Caco-2 (cell line): ENCODE measurements at regions not wholly inside any gene's neighbourhood (a gene's known extent, or its start where the extent isn't known, plus 50 kb on each side); places are given as distances from the start of the nearest gene placed in this dataset.

Experiments used
- BruUV-seq: library from RNA; stranded (reverse); fragments of 400-500 nt; replicated peaks from 2 replicates; lab custom pipeline; 2021; lab: Mats Ljungman, UMichigan
- CTCF ChIA-PET: fragments of 300-600 bp; sonication (Branson Sonifier 250); formaldehyde crosslinking; loops from one replicate; lab custom pipeline; 2022; ENCODE audit warnings: antibody characterized with exemption; lab: Charles Lee
- POLR2A ChIA-PET: fragments of 300-600 bp; sonication (Branson Sonifier 250); formaldehyde crosslinking; loops from one replicate; lab custom pipeline; 2022; ENCODE audit warnings: antibody characterized with exemption; lab: Charles Lee
- DNase-seq, 2 experiments: peaks; one replicate each; pipeline versions ENCODE4 v3.0.0 to v3.0.0-alpha.2; 2020 to 2022
- H3K27me3 ChIP-seq: replicated peaks from 2 replicates; pipeline ENCODE4 v1.6.0; 2011; ENCODE audit warnings: low read length; ENCODE audit not compliant: control insufficient read depth, insufficient read depth
- H3K36me3 ChIP-seq: 2 replicates; pipeline ENCODE4 v1.5.1; 2011; ENCODE audit warnings: low read length; ENCODE audit not compliant: control insufficient read depth, insufficient read depth
- H3K4me1 ChIP-seq: fragments of 250-450 bp; sonication (Bioruptor Pico); 2 replicates; pipeline ENCODE4 v1.5.1; 2020; ENCODE audit warnings: mild to moderate bottlenecking
- H3K4me3 ChIP-seq: 2 replicates; pipeline ENCODE4 v1.5.1; 2011; ENCODE audit warnings: low read depth, mild to moderate bottlenecking, control low read depth, low read length
- H3K9me3 ChIP-seq: fragments of 250-450 bp; sonication (Bioruptor Pico); 2 replicates; pipeline ENCODE4 v1.5.1; 2020; ENCODE audit warnings: mild to moderate bottlenecking, moderate library complexity
- H3K27ac Mint-ChIP-seq: one replicate; pipeline ENCODE4 v1.8.0; 2022; ENCODE audit warnings: mixed read lengths; ENCODE audit not compliant: unreplicated experiment
- H3K27me3 Mint-ChIP-seq: one replicate; pipeline ENCODE4 v1.8.0; 2022; ENCODE audit warnings: mixed read lengths; ENCODE audit not compliant: insufficient read depth, unreplicated experiment
- H3K36me3 Mint-ChIP-seq: one replicate; pipeline ENCODE4 v1.8.0; 2022; ENCODE audit warnings: mild to moderate bottlenecking, mixed read lengths; ENCODE audit not compliant: insufficient read depth, unreplicated experiment
- H3K4me1 Mint-ChIP-seq: one replicate; pipeline ENCODE4 v1.8.0; 2022; ENCODE audit warnings: low read depth, mixed read lengths; ENCODE audit not compliant: unreplicated experiment
- H3K4me3 Mint-ChIP-seq: one replicate; pipeline ENCODE4 v1.8.0; 2022; ENCODE audit warnings: mild to moderate bottlenecking, moderate library complexity, mixed read lengths; ENCODE audit not compliant: unreplicated experiment
- H3K9me3 Mint-ChIP-seq: one replicate; pipeline ENCODE4 v1.8.0; 2022; ENCODE audit warnings: mixed read lengths; ENCODE audit not compliant: unreplicated experiment
- intact Hi-C: fragments of 100-400 bp; cut with micrococcal nuclease; formaldehyde crosslinking; loops from one replicate; pipeline ENCODE4 v1.10.0; 2022; ENCODE audit not compliant: unreplicated experiment
- TF ChIP-seq, protein P1 (sequence below), 2 experiments: fragments of 200-600 bp in 1 of 2; IDR thresholded peaks; 1 replicate in 1 of 2; 2 replicates in 1 of 2; pipeline versions ENCODE4 v1.5.1 to v1.8.0; 2011 to 2022; ENCODE audit warnings: antibody characterized with exemption in 1 of 2, control low read depth in 1 of 2, inconsistent platforms in 1 of 2, low read depth in 1 of 2, low read length in 1 of 2, mild to moderate bottlenecking in 1 of 2, moderate library complexity in 1 of 2; ENCODE audit not compliant: insufficient read depth in 1 of 2, severe bottlenecking in 1 of 2, unreplicated experiment in 1 of 2

DNA sequence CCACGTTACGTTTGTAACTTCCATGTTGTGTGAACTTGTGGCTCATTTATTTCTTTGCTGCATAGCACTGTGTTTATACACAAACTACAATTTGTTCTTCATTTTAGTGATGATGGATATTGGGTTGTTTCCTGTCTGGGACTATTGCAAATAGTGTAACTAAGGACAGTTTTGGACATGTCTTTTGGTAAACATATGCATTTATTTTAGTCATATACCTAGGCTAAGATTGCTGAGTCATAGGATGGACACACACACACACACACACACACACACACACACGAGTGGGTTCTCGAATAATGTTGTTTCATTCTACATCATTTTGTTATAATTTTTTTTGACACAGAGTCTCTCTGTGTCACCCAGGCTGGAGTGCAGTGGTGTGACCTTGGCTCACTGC, 123.5 kb upstream of the CAND1 start:
- no TSS peak for BruUV-seq
- POLR2A ChIA-PET: no interaction called here
- no peak for DNase-seq
- Histone ChIP-seq H3K27me3 (no peaks in the 10 kb centered on the region), H3K4me1 (no peaks in the 10 kb centered on the region), H3K4me3 (no peak overlapping the region), H3K36me3 (no peaks in the 10 kb centered on the region), H3K9me3 (no peaks in the 10 kb centered on the region)
- Mint-ChIP-seq H3K4me1 (no peaks in the 10 kb centered on the region), H3K4me3 (no peak overlapping the region), H3K9me3 (no peaks in the 10 kb centered on the region), H3K27ac (no peak overlapping the region), H3K36me3 (no peaks in the 10 kb centered on the region), H3K27me3 (peaks cover 11% of the 10 kb centered on the region)
- CTCF ChIA-PET: no interaction called here
- intact Hi-C loops: no loop called here
- TF ChIP-seq, protein P1, sequence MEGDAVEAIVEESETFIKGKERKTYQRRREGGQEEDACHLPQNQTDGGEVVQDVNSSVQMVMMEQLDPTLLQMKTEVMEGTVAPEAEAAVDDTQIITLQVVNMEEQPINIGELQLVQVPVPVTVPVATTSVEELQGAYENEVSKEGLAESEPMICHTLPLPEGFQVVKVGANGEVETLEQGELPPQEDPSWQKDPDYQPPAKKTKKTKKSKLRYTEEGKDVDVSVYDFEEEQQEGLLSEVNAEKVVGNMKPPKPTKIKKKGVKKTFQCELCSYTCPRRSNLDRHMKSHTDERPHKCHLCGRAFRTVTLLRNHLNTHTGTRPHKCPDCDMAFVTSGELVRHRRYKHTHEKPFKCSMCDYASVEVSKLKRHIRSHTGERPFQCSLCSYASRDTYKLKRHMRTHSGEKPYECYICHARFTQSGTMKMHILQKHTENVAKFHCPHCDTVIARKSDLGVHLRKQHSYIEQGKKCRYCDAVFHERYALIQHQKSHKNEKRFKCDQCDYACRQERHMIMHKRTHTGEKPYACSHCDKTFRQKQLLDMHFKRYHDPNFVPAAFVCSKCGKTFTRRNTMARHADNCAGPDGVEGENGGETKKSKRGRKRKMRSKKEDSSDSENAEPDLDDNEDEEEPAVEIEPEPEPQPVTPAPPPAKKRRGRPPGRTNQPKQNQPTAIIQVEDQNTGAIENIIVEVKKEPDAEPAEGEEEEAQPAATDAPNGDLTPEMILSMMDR (IDR thresholded peaks at IDR 0.05; ENCODE audit: insufficient read depth in 1 of 2, low read depth in 1 of 2, low read length in 1 of 2, severe bottlenecking in 1 of 2, unreplicated experiment in 1 of 2): no peak

DNA sequence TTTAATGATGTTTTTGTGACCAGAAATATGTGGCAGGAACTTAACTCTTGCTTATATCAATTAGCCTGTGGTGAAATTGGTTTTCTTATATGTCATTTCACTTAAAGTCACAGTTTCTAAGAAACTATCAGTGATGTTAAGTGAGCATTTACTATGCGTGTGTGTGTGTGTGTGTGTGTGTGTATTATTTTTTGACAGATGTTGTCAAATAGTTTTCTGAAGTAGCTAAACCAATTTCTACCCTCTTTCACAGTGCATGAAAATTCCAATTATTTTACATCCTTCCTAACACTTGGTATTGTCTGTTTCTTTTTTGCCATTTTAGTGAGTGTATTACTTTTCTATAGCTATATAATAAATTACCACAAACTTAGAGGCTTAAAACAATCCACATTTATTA, 122.1 kb upstream of the CAND1 start:
- ChIA-PET CTCF (no interaction called here), POLR2A (no interaction called here)
- no peaks in the 10 kb centered on the region for H3K4me1 ChIP-seq
- TF ChIP-seq, protein P1 (IDR thresholded peaks at IDR 0.05; ENCODE audit: insufficient read depth in 1 of 2, low read depth in 1 of 2, low read length in 1 of 2, severe bottlenecking in 1 of 2, unreplicated experiment in 1 of 2): no peak
- Mint-ChIP-seq H3K27me3 (peaks cover 3% of the 10 kb centered on the region), H3K4me3 (no peak overlapping the region), H3K36me3 (no peaks in the 10 kb centered on the region), H3K9me3 (no peaks in the 10 kb centered on the region), H3K27ac (no peak overlapping the region), H3K4me1 (no peaks in the 10 kb centered on the region)
- intact Hi-C loops: no loop called here
- H3K9me3 ChIP-seq: no peaks in the 10 kb centered on the region
- H3K36me3 ChIP-seq: no peaks in the 10 kb centered on the region
- no peaks in the 10 kb centered on the region for H3K27me3 ChIP-seq
- no peak overlapping the region for H3K4me3 ChIP-seq
- BruUV-seq: no TSS peak
- no peak for DNase-seq

DNA sequence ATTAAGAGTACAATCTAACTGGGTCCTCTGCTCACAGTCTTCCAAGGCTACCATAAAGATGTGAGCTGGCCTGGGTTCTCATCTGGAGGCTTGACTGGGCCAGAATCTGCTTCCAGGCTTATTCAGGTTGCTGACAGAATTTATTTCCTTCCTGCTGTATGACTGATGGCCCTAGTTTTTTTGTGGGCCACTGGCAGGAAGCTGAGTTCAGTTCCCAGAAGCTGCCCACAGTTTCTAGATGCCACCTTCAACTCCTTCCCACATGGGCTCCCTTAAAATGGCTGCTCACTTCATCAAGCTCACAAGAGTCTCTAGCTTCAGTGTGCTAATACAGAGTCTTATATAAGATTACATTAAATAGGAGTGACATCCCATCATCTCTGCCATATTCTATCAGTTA, 121.7 kb upstream of the CAND1 start:
- H3K4me3 ChIP-seq: no peak overlapping the region
- Mint-ChIP-seq H3K9me3 (no peaks in the 10 kb centered on the region), H3K27ac (no peak overlapping the region), H3K4me1 (no peaks in the 10 kb centered on the region), H3K4me3 (no peak overlapping the region), H3K27me3 (peaks cover 3% of the 10 kb centered on the region), H3K36me3 (no peaks in the 10 kb centered on the region)
- intact Hi-C loops: no loop called here
- no peaks in the 10 kb centered on the region for H3K9me3 ChIP-seq
- H3K27me3 ChIP-seq: no peaks in the 10 kb centered on the region
- no peak for DNase-seq
- POLR2A ChIA-PET: no interaction called here
- no peaks in the 10 kb centered on the region for H3K4me1 ChIP-seq
- TF ChIP-seq, protein P1 (IDR thresholded peaks at IDR 0.05; ENCODE audit: insufficient read depth in 1 of 2, low read depth in 1 of 2, low read length in 1 of 2, severe bottlenecking in 1 of 2, unreplicated experiment in 1 of 2): no peak
- H3K36me3 ChIP-seq: no peaks in the 10 kb centered on the region
- CTCF ChIA-PET: no interaction called here
- BruUV-seq: no TSS peak
